A673 (cell line): ENCODE measurements at regions not wholly inside any gene's neighbourhood (a gene's known extent, or its start where the extent isn't known, plus 50 kb on each side); places are given as distances from the start of the nearest gene placed in this dataset.

Experiments
- BruUV-seq: library from RNA; stranded (reverse); fragments of 400-500 nt; replicated peaks from 2 replicates; lab custom pipeline; 2021; lab: Mats Ljungman, UMichigan
- CTCF ChIA-PET: fragments of 300-600 bp; sonication (Branson Sonifier 250); formaldehyde crosslinking; loops from one replicate; lab custom pipeline; 2022; ENCODE audit warnings: antibody characterized with exemption; lab: Charles Lee
- POLR2A ChIA-PET: fragments of 300-600 bp; sonication (Branson Sonifier 250); formaldehyde crosslinking; loops from one replicate; lab custom pipeline; 2022; ENCODE audit warnings: antibody characterized with exemption; ENCODE audit not compliant: low non-redundant PET; lab: Charles Lee
- DNase-seq: peaks from one replicate; pipeline ENCODE4 v3.0.0-alpha.2; 2015; ENCODE audit warnings: low spot score
- H3K27ac ChIP-seq: fragments of 200-600 bp; sonication (generic); 2 replicates; pipeline ENCODE4 v1.5.1; 2016; ENCODE audit warnings: mixed run types, low read depth, mild to moderate bottlenecking, mixed read lengths, antibody characterized with exemption, low read length; ENCODE audit not compliant: poor library complexity, severe bottlenecking
- H3K27me3 ChIP-seq: fragments of 200-600 bp; sonication (generic); replicated peaks from 2 replicates; pipeline ENCODE4 v1.6.1; 2017; ENCODE audit warnings: mixed run types, low read depth, mild to moderate bottlenecking, mixed read lengths, antibody characterized with exemption, low read length; ENCODE audit not compliant: insufficient read depth, poor library complexity
- H3K36me3 ChIP-seq: fragments of 200-600 bp; sonication (generic); 2 replicates; pipeline ENCODE4 v1.6.1; 2016; ENCODE audit warnings: mixed run types, mild to moderate bottlenecking, mixed read lengths, antibody characterized with exemption, low read length; ENCODE audit not compliant: insufficient read depth, poor library complexity, severe bottlenecking
- H3K4me1 ChIP-seq: fragments of 200-600 bp; sonication (generic); 2 replicates; pipeline ENCODE4 v1.6.1; 2017; ENCODE audit warnings: mixed run types, mild to moderate bottlenecking, mixed read lengths, antibody characterized with exemption, low read length; ENCODE audit not compliant: insufficient read depth, poor library complexity, severe bottlenecking
- H3K4me3 ChIP-seq: fragments of 200-600 bp; sonication (generic); 2 replicates; pipeline ENCODE4 v1.5.1; 2016; ENCODE audit warnings: low read depth, mixed run types, mild to moderate bottlenecking, mixed read lengths, low read length; ENCODE audit not compliant: poor library complexity, severe bottlenecking
- H3K9me3 ChIP-seq: fragments of 200-600 bp; sonication (generic); 2 replicates; pipeline ENCODE4 v1.6.1; 2016; ENCODE audit warnings: mixed run types, low read depth, mild to moderate bottlenecking, mixed read lengths, antibody characterized with exemption, low read length; ENCODE audit not compliant: poor library complexity, severe bottlenecking
- CTCF ChIP-seq: fragments of 300-800, 200-600 bp; sonication (generic); conservative IDR thresholded peaks from 2 replicates; pipeline ENCODE4 v1.5.1; 2017; ENCODE audit warnings: low read depth, mild to moderate bottlenecking, antibody characterized with exemption, low read length, moderate library complexity, mixed read lengths
- EZH2 ChIP-seq: fragments of 200-600 bp; sonication (generic); IDR thresholded peaks from 2 replicates; pipeline ENCODE4 v1.6.1; 2017; ENCODE audit warnings: borderline replicate concordance, low read depth, mild to moderate bottlenecking, mixed read lengths, antibody characterized with exemption, low read length; ENCODE audit not compliant: poor library complexity, severe bottlenecking
- intact Hi-C: fragments of 100-400 bp; cut with micrococcal nuclease; formaldehyde crosslinking; loops from one replicate; pipeline ENCODE4 v1.10.0; 2022; ENCODE audit not compliant: unreplicated experiment

- no peaks in the 10 kb centered on the region for H3K4me1 ChIP-seq
- no TSS peak for BruUV-seq
- no peaks in the 10 kb centered on the region for H3K27me3 ChIP-seq
- intact Hi-C loops = no loop called here
- POLR2A ChIA-PET = no interaction called here
- no peak overlapping the region for H3K27ac ChIP-seq
- H3K9me3 ChIP-seq = no peaks in the 10 kb centered on the region
- no peak for DNase-seq
- no peaks in the 10 kb centered on the region for H3K36me3 ChIP-seq
- no peak overlapping the region for H3K4me3 ChIP-seq
- no peak for TF ChIP-seq EZH2
- TF ChIP-seq CTCF = no peak
- CTCF ChIA-PET = no interaction called here
These were observed 131.0 kb upstream of the HUWE1 start for GRCh38 chrX:53817548-53817947.

GRCh38 chrX:53813670-53814440, 127.3 kb upstream of the HUWE1 start:
- Histone ChIP-seq H3K36me3 (no peaks in the 10 kb centered on the region), H3K27ac (no peak overlapping the region), H3K4me1 (no peaks in the 10 kb centered on the region), H3K27me3 (peaks cover under 1% of the 10 kb centered on the region), H3K9me3 (no peaks in the 10 kb centered on the region), H3K4me3 (no peak overlapping the region)
- TF ChIP-seq CTCF (no peak), EZH2 (no peak)
- CTCF ChIA-PET = no interaction called here
- DNase-seq = no peak
- BruUV-seq = no TSS peak
- POLR2A ChIA-PET = no interaction called here
- intact Hi-C loops = no loop called here

- Histone ChIP-seq H3K9me3 (no peaks in the 10 kb centered on the region), H3K27me3 (no peaks in the 10 kb centered on the region), H3K27ac (no peak overlapping the region), H3K4me1 (no peaks in the 10 kb centered on the region), H3K4me3 (no peak overlapping the region), H3K36me3 (no peaks in the 10 kb centered on the region)
- DNase-seq = no peak
- intact Hi-C loops = no loop called here
- BruUV-seq = no TSS peak
- ChIA-PET CTCF (no interaction called here), POLR2A (no interaction called here)
- no peak for TF ChIP-seq EZH2
- TF ChIP-seq CTCF = no peak
These were observed 111.8 kb upstream of the HUWE1 start for GRCh38 chrX:53798281-53798680.
